Right cardiac atrium (tissue), 5 donors: ENCODE measurements at regions not wholly inside any gene's neighbourhood (a gene's known extent, or its start where the extent isn't known, plus 50 kb on each side); places are given as distances from the start of the nearest gene placed in this dataset.
"Not testable (repeated sequence)": the region's sequence is repeated elsewhere in the genome, so short reads cannot be mapped to it uniquely, and the experiment has no call there.

Experiments used
- ATAC-seq, 2 donors: fragments of 200-7000 bp; cut with Tn5 transposase; one replicate each; pipeline versions ENCODE4 v1.8.0 to v1.9.1; 2020; ENCODE audit warnings: moderate library complexity in 2 of 2, mild to moderate bottlenecking in 1 of 2
- DNase-seq, 3 donors: peaks; one replicate each; pipeline ENCODE4 v3.0.0-alpha.2; 2020
- H3K27ac ChIP-seq: one replicate; pipeline ENCODE4 v1.5.1; 2013; ENCODE audit warnings: mild to moderate bottlenecking, low read length, control low read depth, moderate library complexity
- H3K27me3 ChIP-seq: one replicate; pipeline ENCODE4 v1.6.1; 2013; ENCODE audit not compliant: control insufficient read depth, insufficient read depth
- H3K4me1 ChIP-seq: one replicate; pipeline ENCODE4 v1.6.1; 2013; ENCODE audit warnings: low read length; ENCODE audit not compliant: control insufficient read depth, insufficient read depth
- H3K4me3 ChIP-seq: one replicate; pipeline ENCODE4 v1.5.1; 2013; ENCODE audit warnings: low read length, control low read depth
- H3K9me3 ChIP-seq: one replicate; pipeline ENCODE4 v1.6.1; 2013; ENCODE audit warnings: low read length; ENCODE audit not compliant: control insufficient read depth
- WGBS: extraction: QIAGEN DNeasy Blood & Tissue Kit; methylation state at CpG from one replicate; pipeline ENCODE4 v1.1.7; 2013; 5-methylcytosine and 5-hydroxymethylcytosine counted together
- intact Hi-C, 4 donors: fragments of 100-400 bp; cut with DNase I; formaldehyde crosslinking; loops; one replicate each; pipeline versions ENCODE4 v1.11.0 to v1.14.0; 2022 to 2023
- donor health status: healthy with polysubstance abuse.
- donor health status: DM: no; HTN: yes; CAD: no.
- donor health status: DM: no; HTN: no; CAD: no.
- donor health status: DM: no; HTN: yes; CAD: no; lungs with severe emphysema.
- donor health status: DM: yes; HTN: yes; CAD: no.

- H3K27me3 ChIP-seq = no peaks in the 10 kb centered on the region
- intact Hi-C loops = no loop called here
- no peaks in the 10 kb centered on the region for H3K9me3 ChIP-seq
- DNase-seq (no peak), ATAC-seq (no peak)
- H3K4me1 ChIP-seq = no peaks in the 10 kb centered on the region
- 34% methylated on average over 2 of the region's 2 CpGs for WGBS
- H3K4me3 ChIP-seq = no peak overlapping the region
- H3K27ac ChIP-seq = no peak overlapping the region
These were observed 161.5 kb upstream of the GPR101 start for GRCh38 chrX:137195296-137195695.

GRCh38 chrX:137194164-137194563 lies 160.4 kb upstream of the GPR101 start:
- Histone ChIP-seq H3K9me3 (no peaks in the 10 kb centered on the region), H3K4me1 (no peaks in the 10 kb centered on the region), H3K4me3 (no peak overlapping the region), H3K27ac (no peak overlapping the region), H3K27me3 (no peaks in the 10 kb centered on the region)
- WGBS = 3% methylated on average over 4 of the region's 4 CpGs
- intact Hi-C loops = no loop called here
- DNase-seq (no peak), ATAC-seq (no peak)

GRCh38 chrX:137187540-137187939 lies 153.7 kb upstream of the GPR101 start:
- ATAC-seq (no peak), DNase-seq (no peak)
- 85% methylated on average over 4 of the region's 4 CpGs for WGBS
- no peaks in the 10 kb centered on the region for H3K4me1 ChIP-seq
- H3K27ac ChIP-seq = no peak overlapping the region
- H3K4me3 ChIP-seq = no peak overlapping the region
- intact Hi-C loops = no loop called here
- no peaks in the 10 kb centered on the region for H3K9me3 ChIP-seq
- H3K27me3 ChIP-seq = no peaks in the 10 kb centered on the region

GRCh38 chrX:137178392-137178791 lies 144.6 kb upstream of the GPR101 start:
- DNase-seq (no peak), ATAC-seq (no peak)
- WGBS = 44% methylated on average over 3 of the region's 3 CpGs
- no peak overlapping the region for H3K27ac ChIP-seq
- intact Hi-C loops = no loop called here
- H3K4me3 ChIP-seq = no peak overlapping the region
- no peaks in the 10 kb centered on the region for H3K9me3 ChIP-seq
- H3K27me3 ChIP-seq = no peaks in the 10 kb centered on the region
- no peaks in the 10 kb centered on the region for H3K4me1 ChIP-seq

- intact Hi-C loops = no loop called here
- ATAC-seq (no peak), DNase-seq (no peak)
- WGBS = 88% methylated on average over 3 of the region's 3 CpGs
- H3K27me3 ChIP-seq = no peaks in the 10 kb centered on the region
- no peak overlapping the region for H3K27ac ChIP-seq
- H3K4me1 ChIP-seq = no peaks in the 10 kb centered on the region
- H3K4me3 ChIP-seq = no peak overlapping the region
- H3K9me3 ChIP-seq = no peaks in the 10 kb centered on the region
These were observed 138.6 kb upstream of the GPR101 start for GRCh38 chrX:137172317-137172948.

- WGBS = 67% methylated on average over 1 of the region's 1 CpG
- no peak for DNase-seq
- intact Hi-C loops = no loop called here
These were observed 137.8 kb upstream of the GPR101 start for GRCh38 chrX:137171626-137172025.

GRCh38 chrX:137166591-137166990 lies 132.8 kb upstream of the GPR101 start:
- intact Hi-C loops = no loop called here
- no peak for DNase-seq
- 43% methylated on average over 2 of the region's 2 CpGs for WGBS
- Histone ChIP-seq H3K9me3 (no peaks in the 10 kb centered on the region), H3K4me3 (no peak overlapping the region), H3K4me1 (no peaks in the 10 kb centered on the region), H3K27ac (no peak overlapping the region), H3K27me3 (no peaks in the 10 kb centered on the region)
- ATAC-seq = no peak

More at GRCh38 chrX:137171626-137172025, 137.8 kb upstream of the GPR101 start:
- Histone ChIP-seq H3K9me3 (no peaks in the 10 kb centered on the region), H3K27me3 (no peaks in the 10 kb centered on the region), H3K27ac (no peak overlapping the region), H3K4me3 (no peak overlapping the region), H3K4me1 (no peaks in the 10 kb centered on the region)
- no peak for ATAC-seq

- DNase-seq (no peak), ATAC-seq (no peak)
- Histone ChIP-seq H3K4me1 (no peaks in the 10 kb centered on the region), H3K9me3 (no peaks in the 10 kb centered on the region), H3K27ac (no peak overlapping the region), H3K27me3 (no peaks in the 10 kb centered on the region), H3K4me3 (no peak overlapping the region)
- intact Hi-C loops = no loop called here
- 90% methylated on average over 3 of the region's 3 CpGs for WGBS
These were observed 130.5 kb upstream of the GPR101 start for GRCh38 chrX:137164329-137164728.

- intact Hi-C loops = no loop called here
These were observed 117.6 kb upstream of the GPR101 start for GRCh38 chrX:137151403-137151802.

GRCh38 chrX:137143864-137144263 lies 110.1 kb upstream of the GPR101 start:
- Histone ChIP-seq H3K4me3 (no peak overlapping the region), H3K9me3 (no peaks in the 10 kb centered on the region), H3K27me3 (no peaks in the 10 kb centered on the region), H3K4me1 (no peaks in the 10 kb centered on the region), H3K27ac (no peak overlapping the region)
- WGBS = 79% methylated on average over 5 of the region's 5 CpGs
- DNase-seq (no peak), ATAC-seq (no peak)
- intact Hi-C loops = no loop called here

More at GRCh38 chrX:137151403-137151802, 117.6 kb upstream of the GPR101 start:
- ATAC-seq = no peak
- Histone ChIP-seq H3K27me3 (no peaks in the 10 kb centered on the region), H3K4me1 (no peaks in the 10 kb centered on the region), H3K27ac (no peak overlapping the region), H3K4me3 (no peak overlapping the region), H3K9me3 (no peaks in the 10 kb centered on the region)
- DNase-seq = no peak
- 33% methylated on average over 3 of the region's 3 CpGs for WGBS

- H3K4me3 ChIP-seq, H3K27me3 ChIP-seq, H3K4me1 ChIP-seq, H3K9me3 ChIP-seq, ATAC-seq, intact Hi-C loops, H3K27ac ChIP-seq: not testable (repeated sequence)
- 88% methylated on average over 7 of the region's 8 CpGs for WGBS
- peak in 1 of 3 donors; percentile 31 for DNase-seq
These were observed 88.9 kb upstream of the GPR101 start for GRCh38 chrX:137122651-137123050.

- Histone ChIP-seq H3K27ac (no peak overlapping the region), H3K9me3 (no peaks in the 10 kb centered on the region), H3K4me3 (no peak overlapping the region), H3K27me3 (no peaks in the 10 kb centered on the region), H3K4me1 (no peaks in the 10 kb centered on the region)
- intact Hi-C loops = no loop called here
- no peak for ATAC-seq
- 54% methylated on average over 1 of the region's 1 CpG for WGBS
- no peak for DNase-seq
These were observed 85.3 kb upstream of the GPR101 start for GRCh38 chrX:137119049-137119448.
